HG03354 (cell line): ENCODE measurements at regions not wholly inside any gene's neighbourhood (a gene's known extent, or its start where the extent isn't known, plus 50 kb on each side); places are given as distances from the start of the nearest gene placed in this dataset.
"Not testable (repeated sequence)": the region's sequence is repeated elsewhere in the genome, so short reads cannot be mapped to it uniquely, and the experiment has no call there.

Source experiments
- ATAC-seq: cut with Tn5 transposase; IDR thresholded peaks from one replicate; pipeline ENCODE4 v1.9.1; 2021; ENCODE audit warnings: mild to moderate bottlenecking; ENCODE audit not compliant: unreplicated experiment, poor library complexity, severe bottlenecking

- no peak for ATAC-seq
Measured at GRCh38 chr5:88093765-88094164, 174.9 kb downstream of the TMEM161B start.

DNA sequence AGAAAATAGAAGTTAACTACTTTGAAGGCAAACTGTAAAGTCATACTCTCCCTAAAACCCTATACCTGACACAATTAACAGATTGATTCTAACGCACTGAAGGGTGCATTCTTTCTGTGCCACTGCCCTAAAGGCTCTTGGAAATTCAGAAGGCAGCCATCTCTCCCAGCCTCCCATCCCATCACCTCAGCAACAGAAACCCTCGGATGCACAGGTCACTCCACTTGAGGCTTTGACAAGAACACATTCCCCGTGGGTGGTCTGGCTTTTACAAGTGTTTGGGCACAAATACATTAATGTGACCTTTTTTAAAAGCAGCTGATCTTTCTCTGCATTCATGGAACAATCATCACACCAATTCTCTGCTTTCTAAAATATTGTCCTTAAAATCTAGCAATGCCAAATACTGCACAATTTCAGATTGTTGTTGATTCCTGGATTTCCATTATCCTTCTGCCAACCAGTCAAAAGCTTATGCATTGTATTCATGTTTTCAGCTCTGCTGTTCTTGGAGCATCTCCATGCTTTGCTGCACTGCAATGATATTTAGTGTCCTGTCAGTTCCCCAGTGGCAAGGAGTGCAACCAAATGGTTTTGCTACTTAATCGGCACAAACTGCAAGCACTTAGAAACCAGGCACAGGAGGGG is 175.6 kb downstream of the TMEM161B start:
- ATAC-seq: no peak

GRCh38 chr5:88092358-88092757 is 176.3 kb downstream of the TMEM161B start:
- no peak for ATAC-seq

GRCh38 chr5:88090506-88090905 is 178.1 kb downstream of the TMEM161B start:
- ATAC-seq: no peak

GRCh38 chr5:88089719-88090390 is 178.8 kb downstream of the TMEM161B start:
- ATAC-seq: no peak

GRCh38 chr5:88085462-88085861 is 183.2 kb downstream of the TMEM161B start:
- no peak for ATAC-seq

- no peak for ATAC-seq
Measured at GRCh38 chr5:88081877-88082276, 186.8 kb downstream of the TMEM161B start.

DNA sequence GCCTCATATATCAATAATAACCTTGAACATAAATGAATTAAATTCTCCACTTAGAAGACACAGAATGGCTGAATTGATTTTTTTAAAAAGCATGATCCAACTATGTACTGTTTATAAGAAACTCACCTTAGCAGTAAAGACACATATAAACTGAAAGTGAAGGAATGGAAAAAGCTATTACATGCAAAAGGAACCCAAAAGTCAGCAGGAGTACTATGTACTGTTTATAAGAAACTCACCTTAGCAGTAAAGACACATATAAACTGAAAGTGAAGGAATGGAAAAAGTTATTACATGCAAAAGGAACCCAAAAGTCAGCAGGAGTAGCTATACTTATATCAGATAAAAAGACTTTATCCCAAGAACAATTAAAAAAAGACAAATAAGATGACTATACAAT is 204.8 kb downstream of the TMEM161B start:
- ATAC-seq: no peak

GRCh38 chr5:88060194-88060593 is 208.5 kb downstream of the TMEM161B start:
- ATAC-seq: no peak

DNA sequence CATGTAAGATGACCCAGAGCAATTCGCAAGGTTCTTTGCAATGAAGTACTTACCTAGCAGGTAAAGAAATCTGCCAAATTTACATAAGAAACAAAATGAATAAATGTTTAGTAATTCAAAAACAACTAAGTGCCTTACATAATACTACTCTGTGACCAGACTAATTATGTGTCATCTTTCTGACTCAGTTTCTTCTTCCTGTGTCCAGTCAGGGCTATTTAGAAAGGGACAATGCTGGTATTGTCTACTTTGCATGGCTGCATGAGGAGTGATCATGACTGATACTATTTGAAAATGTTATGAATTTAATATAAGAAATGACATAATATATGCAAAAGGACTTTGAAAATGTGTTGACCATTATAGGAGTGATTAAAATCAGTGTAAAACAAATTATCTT is 210.0 kb downstream of the TMEM161B start:
- no peak for ATAC-seq

GRCh38 chr5:88052468-88052867 is 216.2 kb downstream of the TMEM161B start:
- ATAC-seq: not testable (repeated sequence)

- ATAC-seq: no peak
Measured at GRCh38 chr5:88051148-88051547, 217.5 kb downstream of the TMEM161B start.

- ATAC-seq: no peak
Measured at GRCh38 chr5:88049737-88050136, 218.9 kb downstream of the TMEM161B start.

GRCh38 chr5:88049156-88049555 is 219.5 kb downstream of the TMEM161B start:
- ATAC-seq: no peak

DNA sequence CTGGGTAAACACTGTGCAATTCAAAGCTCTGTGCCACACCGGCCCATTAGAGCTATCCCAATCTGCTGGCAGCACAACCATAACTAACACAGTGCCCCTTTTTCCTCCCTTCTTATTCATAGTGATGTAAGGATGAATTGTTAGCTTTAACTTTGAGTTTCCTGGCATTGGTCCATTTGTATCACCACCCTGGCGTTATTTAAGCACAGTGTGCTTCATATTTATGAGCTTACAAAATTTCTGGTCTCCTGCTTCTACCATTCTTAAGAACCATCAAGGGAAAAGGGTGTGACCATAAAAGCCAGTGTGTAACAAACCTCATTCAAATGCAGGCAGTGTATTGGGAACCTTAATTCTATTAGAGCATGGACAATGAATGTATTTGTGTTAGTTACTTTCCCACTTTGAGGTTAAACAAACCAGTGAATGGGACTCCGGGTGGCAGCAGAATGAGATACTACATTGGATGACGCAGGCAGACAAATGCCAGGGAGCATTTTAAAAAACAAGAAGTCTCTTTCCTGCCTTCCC is 222.6 kb downstream of the TMEM161B start:
- ATAC-seq: no peak

DNA sequence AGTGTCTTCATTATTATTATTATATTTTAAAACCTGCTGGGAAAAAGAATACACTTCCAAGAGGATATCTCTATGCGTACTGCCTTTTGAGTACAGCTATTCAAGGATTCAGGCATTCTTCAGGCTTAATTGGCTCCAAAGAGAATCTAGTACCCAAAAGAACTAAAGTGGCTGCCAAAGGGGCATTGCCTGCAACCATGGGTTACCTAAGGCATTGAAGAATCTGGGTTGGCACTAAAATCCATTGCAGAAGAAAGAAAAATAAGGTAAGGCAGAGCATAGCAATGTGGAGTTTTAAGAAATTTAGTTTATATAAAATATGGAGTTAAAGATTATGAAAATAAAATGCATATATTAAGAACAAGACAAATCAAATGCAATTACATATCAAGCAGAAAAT is 223.5 kb downstream of the TMEM161B start:
- no peak for ATAC-seq

DNA sequence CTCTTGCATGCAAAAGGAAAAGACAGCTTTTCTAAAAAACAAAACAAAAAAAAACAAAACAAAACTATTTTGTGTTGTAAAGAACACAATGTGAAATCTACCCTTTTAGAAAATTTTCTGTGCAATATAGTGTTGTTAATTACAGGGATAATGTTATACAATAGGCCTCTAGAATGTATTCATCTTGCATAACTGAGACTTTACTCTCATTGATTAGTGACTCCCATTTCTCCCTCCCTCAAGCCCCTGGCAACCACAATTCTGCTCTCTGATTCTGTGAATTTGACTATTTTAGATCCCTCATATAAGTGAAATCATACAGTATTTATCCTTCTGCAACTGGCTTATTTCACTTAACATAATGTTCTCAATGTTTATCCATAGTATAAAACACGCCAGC is 234.1 kb downstream of the TMEM161B start:
- ATAC-seq: no peak

DNA sequence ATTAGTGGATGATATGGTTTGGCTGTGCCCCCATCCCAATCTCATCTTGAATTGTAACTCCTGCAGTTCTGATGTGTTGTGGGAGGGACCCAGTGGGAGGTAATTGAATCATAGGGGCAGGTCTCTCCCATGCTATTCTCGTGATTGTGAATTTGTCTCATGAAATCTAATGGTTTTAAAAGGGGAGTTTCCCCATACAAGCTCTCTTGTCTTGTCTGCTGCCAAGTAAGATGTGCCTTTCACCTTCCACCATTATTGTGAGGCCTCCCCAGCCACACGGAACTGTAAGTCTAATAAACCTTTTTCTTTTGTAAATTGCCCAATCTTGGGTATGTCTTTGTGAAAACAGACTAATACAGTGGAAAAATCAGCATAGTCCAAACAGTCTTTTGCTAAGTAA is 235.5 kb downstream of the TMEM161B start:
- no peak for ATAC-seq

DNA sequence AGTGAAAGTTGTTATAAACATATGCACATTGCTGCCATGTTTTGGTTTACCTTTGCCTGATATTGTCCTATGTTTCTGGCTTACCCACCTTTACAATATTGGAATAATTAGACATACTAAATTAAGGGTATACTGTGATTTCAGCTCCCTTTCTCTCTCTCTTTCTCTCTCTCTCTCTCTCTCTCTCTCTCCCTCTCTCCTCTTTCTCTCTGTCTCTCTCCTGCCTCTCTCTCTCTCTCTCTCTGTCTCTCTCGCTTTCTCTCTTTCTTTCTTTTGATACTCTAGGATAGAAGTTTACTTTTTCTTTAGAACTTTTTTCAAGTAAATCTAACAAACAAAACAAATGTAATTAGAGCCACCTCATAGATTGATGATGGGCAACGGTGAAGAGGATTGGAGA is 239.6 kb downstream of the TMEM161B start:
- ATAC-seq: no peak

GRCh38 chr5:88021141-88021540 is 247.5 kb downstream of the TMEM161B start:
- ATAC-seq: peak; percentile 50

- not testable (repeated sequence) for ATAC-seq
Measured at GRCh38 chr5:88014984-88015383, 253.7 kb downstream of the TMEM161B start.
